GM21786 (cell line): ENCODE measurements at regions not wholly inside any gene's neighbourhood (a gene's known extent, or its start where the extent isn't known, plus 50 kb on each side); places are given as distances from the start of the nearest gene placed in this dataset.

Source experiments
- ATAC-seq: cut with Tn5 transposase; IDR thresholded peaks from one replicate; pipeline ENCODE4 v1.9.1; 2021; ENCODE audit not compliant: unreplicated experiment

GRCh38 chr14:76551906-76552305, 176.0 kb downstream of the ESRRB start:
- no peak for ATAC-seq

DNA sequence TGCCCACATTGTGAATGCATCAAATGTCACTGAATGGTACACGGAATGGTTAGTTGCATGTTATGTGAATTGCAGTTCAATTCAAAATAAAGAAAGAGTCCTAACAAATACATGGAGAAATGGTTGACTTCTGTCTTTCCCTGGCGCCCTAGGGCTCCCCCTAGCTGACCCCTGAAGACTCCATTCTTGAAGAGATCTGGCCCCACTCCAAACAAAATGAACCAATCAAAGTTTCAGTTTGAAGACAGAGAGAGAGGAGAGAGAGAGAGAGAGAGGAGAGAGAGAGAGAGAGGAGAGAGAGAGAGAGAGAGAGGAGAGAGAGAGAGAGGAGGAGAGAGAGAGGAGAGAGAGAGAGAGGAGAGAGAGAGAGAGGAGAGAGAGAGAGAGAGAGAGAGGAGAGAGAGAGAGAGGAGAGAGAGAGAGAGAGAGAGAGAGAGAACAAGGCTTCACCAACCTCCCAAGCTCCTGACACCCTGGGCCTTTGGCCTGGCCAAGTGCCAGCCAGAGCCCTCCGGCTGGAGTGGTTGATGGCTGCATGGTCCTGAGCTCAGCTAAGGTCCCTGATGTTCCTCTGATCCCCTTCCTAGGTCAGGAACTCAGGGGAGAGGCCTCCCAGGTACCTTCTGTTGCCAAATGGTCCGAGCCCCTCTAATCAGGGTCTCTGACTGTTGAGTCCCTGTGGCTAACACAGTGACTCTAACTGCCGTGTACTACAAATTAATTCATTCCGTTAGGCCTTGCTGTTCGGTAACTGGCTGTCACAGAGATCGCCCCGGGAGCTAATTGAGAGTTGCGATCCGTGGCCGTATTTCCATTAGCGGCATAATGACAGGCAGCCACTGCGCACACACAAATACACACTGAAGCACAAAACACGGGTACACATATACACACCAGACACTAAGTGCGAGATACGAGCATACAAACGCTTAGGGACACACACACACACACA, 188.8 kb downstream of the ESRRB start:
- ATAC-seq = no peak

- no peak for ATAC-seq
These were observed 190.5 kb downstream of the ESRRB start for GRCh38 chr14:76566439-76566838.

- no peak for ATAC-seq
These were observed 186.7 kb upstream of the VASH1 start for GRCh38 chr14:76574416-76575095.

- no peak for ATAC-seq
These were observed 186.2 kb upstream of the VASH1 start for GRCh38 chr14:76575108-76575507.

DNA sequence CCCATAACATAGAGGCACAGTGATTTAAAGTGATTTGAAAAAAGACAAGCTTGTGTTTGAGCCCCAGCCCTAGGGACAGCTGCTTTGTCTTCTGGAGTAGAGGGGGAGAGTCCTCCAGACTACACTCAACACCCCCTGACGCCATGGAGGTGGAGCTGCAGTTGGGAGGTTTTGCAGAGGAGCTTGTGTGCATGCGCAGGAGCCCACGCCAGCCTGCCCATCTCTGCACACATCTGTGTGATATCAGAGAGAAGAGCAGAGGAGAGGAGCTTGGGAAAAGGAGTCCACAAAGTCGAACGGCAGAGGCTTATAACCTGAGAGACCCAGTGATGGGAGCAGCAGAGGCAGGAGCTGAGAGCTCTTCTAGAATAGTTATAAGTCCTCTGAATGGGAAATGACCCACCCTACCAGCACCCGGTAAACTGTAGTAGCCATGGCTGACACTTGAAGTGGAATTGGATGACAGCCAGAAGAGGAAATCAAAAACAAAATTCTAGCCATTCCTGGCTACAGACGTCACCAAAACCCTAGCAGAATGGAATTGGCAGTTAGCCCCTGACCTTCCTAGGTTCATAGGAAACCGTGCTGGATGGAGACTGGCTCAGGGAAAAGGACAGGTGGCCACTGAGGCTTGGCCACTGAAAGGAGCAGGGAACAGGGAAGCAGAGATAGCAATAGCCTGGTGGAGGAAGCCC, 185.1 kb upstream of the VASH1 start:
- ATAC-seq = no peak

GRCh38 chr14:76577090-76577489, 184.2 kb upstream of the VASH1 start:
- no peak for ATAC-seq

DNA sequence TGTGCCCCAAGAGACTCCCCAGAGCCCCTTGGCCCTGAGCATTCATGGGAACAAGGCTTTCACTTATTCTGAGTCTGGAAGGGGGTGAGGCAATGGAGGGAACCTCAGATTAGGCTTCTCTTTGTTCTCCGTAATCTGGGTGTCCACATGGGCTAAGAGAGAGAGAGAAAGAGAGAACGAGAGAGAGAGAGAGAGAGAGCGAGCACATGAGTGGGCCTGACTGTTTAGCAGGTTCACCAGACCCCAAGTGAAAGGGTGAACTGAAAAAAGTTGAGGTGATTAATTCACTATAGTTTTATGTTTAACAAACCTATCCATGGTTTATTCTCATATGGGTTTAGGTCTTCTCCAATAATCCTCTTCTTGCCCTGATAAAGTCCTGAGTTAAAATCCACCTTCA, 183.4 kb upstream of the VASH1 start:
- ATAC-seq = no peak

DNA sequence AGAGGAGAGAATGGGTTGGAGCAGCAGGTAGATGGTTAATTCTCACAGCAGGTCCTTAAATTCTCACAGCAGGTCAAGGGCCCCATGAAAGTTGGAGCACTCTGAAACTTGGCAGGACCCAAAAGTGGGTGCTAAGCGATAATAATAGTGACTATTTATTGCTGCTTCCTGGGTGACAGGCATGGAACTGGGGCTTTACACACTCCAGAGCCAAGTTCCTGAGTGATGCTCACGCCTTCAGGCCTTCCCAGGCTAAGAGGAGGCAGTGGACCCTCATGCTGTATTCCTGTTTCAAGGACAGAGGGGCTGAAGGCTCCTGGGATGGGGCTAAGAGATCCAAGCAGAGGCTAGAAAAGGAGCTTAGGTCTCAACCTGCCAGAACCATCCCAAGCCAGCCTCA, 180.9 kb upstream of the VASH1 start:
- ATAC-seq = no peak

- no peak for ATAC-seq
These were observed 180.3 kb upstream of the VASH1 start for GRCh38 chr14:76580967-76581366.

DNA sequence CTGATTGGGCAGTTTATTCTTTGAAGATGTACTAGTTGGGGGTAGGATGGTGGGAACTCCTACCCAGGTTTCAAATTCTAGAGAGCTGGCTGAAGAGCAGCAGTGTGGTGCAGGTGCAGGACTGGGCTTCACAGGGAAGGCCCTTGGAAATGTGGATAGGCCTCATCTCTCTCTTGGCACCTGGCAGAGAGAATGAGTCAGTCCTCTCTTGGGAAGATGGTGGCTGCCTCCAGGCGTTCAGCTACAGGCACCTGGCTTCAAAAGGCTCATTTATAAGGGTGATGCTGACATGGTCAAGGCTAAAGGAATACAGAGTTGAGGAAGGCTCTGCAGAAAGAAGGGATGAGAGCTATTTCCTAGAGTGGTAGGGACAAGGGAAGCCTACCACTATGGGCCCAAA, 179.7 kb upstream of the VASH1 start:
- no peak for ATAC-seq

DNA sequence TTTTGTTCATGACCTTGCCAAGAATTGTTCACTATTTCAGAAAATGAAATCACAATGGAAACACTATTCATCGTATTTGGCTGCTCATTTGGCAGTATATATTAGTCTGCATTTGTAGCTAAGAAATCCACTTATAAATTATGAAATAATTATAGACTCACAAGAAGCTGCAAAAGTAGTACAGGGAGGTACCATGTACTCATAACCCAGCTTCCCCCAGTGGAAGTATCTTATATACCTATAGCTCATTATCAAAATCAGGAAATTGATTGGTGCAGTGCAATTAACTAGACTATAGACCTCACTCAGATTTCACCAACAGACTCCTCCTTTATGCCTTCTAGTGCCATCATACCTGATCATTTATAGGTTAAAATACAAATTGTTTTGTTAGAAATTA, 178.8 kb upstream of the VASH1 start:
- ATAC-seq = no peak

DNA sequence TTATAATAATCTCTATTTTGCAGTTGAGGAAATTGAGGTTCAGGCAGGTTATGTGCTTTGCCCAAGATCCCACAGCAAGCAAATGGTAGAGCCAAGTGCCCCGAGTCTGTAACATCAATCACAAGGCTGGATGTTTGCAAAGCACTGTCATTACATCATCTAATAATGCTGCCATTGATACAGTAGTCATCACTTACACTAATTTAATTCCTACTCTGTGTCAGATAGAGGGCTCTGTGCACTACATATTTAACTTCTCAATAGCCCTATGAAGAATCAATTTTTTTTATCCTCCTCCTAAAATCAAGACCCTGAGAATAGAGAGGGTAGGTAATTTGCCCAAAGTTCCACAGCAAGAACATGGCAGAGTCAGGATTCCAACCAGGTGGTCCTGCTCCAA, 178.1 kb upstream of the VASH1 start:
- ATAC-seq = no peak

- ATAC-seq = no peak
These were observed 177.5 kb upstream of the VASH1 start for GRCh38 chr14:76583805-76584204.

DNA sequence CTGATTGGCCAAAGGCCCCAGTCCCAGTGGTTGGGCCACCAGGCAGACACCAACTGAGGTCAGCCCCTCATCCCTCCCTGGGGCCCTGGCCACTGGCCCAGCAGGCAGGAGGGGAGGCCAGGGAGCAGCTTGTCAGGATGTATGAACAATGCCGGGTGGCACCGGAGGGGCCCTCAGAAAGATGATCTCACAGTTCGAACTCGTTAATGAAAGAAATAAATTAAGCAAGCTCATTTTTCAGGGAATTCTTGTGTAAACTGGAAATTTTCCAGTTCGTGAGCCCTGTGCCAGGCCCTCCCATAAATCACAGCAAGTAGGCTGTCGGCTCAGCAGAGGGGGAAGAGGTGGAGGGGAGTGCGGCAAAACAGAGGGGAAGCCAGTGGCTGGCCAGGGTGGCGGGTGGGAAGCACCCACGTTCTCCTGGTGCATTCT, 177.0 kb upstream of the VASH1 start:
- ATAC-seq = no peak

- ATAC-seq = no peak
These were observed 175.7 kb upstream of the VASH1 start for GRCh38 chr14:76585616-76586015.

GRCh38 chr14:76589246-76589645, 172.0 kb upstream of the VASH1 start:
- ATAC-seq = no peak

DNA sequence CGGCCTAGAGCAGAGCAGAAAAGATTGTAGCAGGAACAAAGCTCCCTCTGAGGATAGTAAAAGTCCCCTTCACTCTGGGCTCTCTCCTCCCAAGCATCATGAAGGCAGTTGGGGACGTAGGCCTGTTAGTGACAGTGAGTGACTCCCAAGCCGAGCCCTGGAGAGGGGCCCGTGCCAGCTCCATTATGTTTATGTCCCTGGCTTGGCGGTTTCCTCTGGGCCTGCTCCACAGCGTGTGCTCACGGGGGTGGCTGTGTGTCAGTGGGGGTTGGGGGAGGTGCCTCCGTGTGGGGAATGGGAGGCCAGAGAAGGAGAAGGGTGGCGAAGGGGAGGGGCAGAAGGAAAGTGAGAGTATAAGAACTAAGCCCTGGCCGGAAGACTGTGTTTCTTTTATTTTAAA, 170.0 kb upstream of the VASH1 start:
- ATAC-seq = no peak

- ATAC-seq = no peak
These were observed 166.0 kb upstream of the VASH1 start for GRCh38 chr14:76595266-76595665.

DNA sequence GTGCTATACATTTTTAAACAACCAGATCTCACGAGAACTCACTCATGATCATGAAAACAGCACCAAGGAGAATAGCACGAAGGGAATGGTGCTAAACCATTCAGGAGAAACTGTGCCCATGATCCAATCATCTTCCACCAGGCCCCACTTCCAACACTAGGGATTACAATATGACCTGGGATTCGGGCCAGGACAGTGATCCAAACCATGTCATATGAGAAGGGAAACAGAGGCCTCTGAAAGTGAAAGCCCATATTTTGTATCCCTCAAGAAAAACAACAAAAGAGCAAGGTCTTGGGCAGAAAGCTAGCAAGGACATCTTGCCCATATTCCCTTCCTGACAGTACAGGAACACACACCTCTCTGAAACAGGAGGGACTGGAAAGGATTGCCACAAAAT, 163.9 kb upstream of the VASH1 start:
- ATAC-seq = no peak

- ATAC-seq = no peak
These were observed 162.1 kb upstream of the VASH1 start for GRCh38 chr14:76599141-76599540.
